UCSD-AML1 (cell line): ENCODE measurements at regions not wholly inside any gene's neighbourhood (a gene's known extent, or its start where the extent isn't known, plus 50 kb on each side); places are given as distances from the start of the nearest gene placed in this dataset.
"Not testable (repeated sequence)": the region's sequence is repeated elsewhere in the genome, so short reads cannot be mapped to it uniquely, and the experiment has no call there.

Experiments
- DNase-seq: peaks from one replicate; lab custom pipeline; 2025; ENCODE audit not compliant: unreplicated experiment; lab: John Stamatoyannopoulos, UW

- DNase-seq: no peak
Measured at GRCh38 chr2:167599219-167599618, 648.2 kb downstream of the STK39 start.

- DNase-seq: no peak
Measured at GRCh38 chr2:167595839-167596471, 651.4 kb downstream of the STK39 start.

- DNase-seq: no peak
Measured at GRCh38 chr2:167595021-167595420, 652.4 kb downstream of the STK39 start.

GRCh38 chr2:167592441-167592840, 655.0 kb downstream of the STK39 start:
- DNase-seq: no peak

GRCh38 chr2:167582619-167583018, 664.8 kb downstream of the STK39 start:
- no peak for DNase-seq

- DNase-seq: no peak
Measured at GRCh38 chr2:167581961-167582574, 665.3 kb downstream of the STK39 start.

GRCh38 chr2:167579826-167580225, 667.6 kb downstream of the STK39 start:
- DNase-seq: no peak

GRCh38 chr2:167575276-167575675, 672.1 kb downstream of the STK39 start:
- no peak for DNase-seq

GRCh38 chr2:167572883-167573619, 674.3 kb downstream of the STK39 start:
- no peak for DNase-seq

- DNase-seq: no peak
Measured at GRCh38 chr2:167570370-167570769, 677.0 kb downstream of the STK39 start.

- not testable (repeated sequence) for DNase-seq
Measured at GRCh38 chr2:167563885-167564619, 675.8 kb downstream of the XIRP2 start.

GRCh38 chr2:167558272-167558991, 670.2 kb downstream of the XIRP2 start:
- not testable (repeated sequence) for DNase-seq

GRCh38 chr2:167555098-167555720, 666.9 kb downstream of the XIRP2 start:
- no peak for DNase-seq

GRCh38 chr2:167553635-167554034, 665.4 kb downstream of the XIRP2 start:
- no peak for DNase-seq

GRCh38 chr2:167551416-167551815, 663.1 kb downstream of the XIRP2 start:
- no peak for DNase-seq

- DNase-seq: no peak
Measured at GRCh38 chr2:167550448-167550847, 662.2 kb downstream of the XIRP2 start.

- DNase-seq: no peak
Measured at GRCh38 chr2:167548396-167548795, 660.1 kb downstream of the XIRP2 start.

GRCh38 chr2:167544602-167545001, 656.3 kb downstream of the XIRP2 start:
- no peak for DNase-seq

GRCh38 chr2:167543721-167544120, 655.4 kb downstream of the XIRP2 start:
- no peak for DNase-seq

- no peak for DNase-seq
Measured at GRCh38 chr2:167537743-167538142, 649.5 kb downstream of the XIRP2 start.
